HepG2 (cell line): ENCODE measurements at regions not wholly inside any gene's neighbourhood (a gene's known extent, or its start where the extent isn't known, plus 50 kb on each side); places are given as distances from the start of the nearest gene placed in this dataset.

Experiments
- ELF1 ChIP-seq: sonication (generic); formaldehyde crosslinking; IDR thresholded peaks from 2 replicates; pipeline ENCODE4 v1.4.0; 2020; ENCODE audit warnings: missing genetic modification reagents
- FOXP1 ChIP-seq, 2 experiments: fragments of 450-650 bp in 1 of 2; IDR thresholded peaks; 2 replicates each; pipeline ENCODE4 v1.6.1; 2017 to 2018; ENCODE audit warnings: antibody characterized with exemption in 1 of 2
- HOXA5 ChIP-seq: sonication (generic); formaldehyde crosslinking; IDR thresholded peaks from 2 replicates; pipeline ENCODE4 v1.4.0; 2020; ENCODE audit warnings: missing genetic modification reagents
- RFXAP ChIP-seq: sonication (generic); formaldehyde crosslinking; IDR thresholded peaks from 2 replicates; pipeline ENCODE4 v1.4.0; 2020; ENCODE audit warnings: missing genetic modification reagents, borderline replicate concordance
- RXRB ChIP-seq: IDR thresholded peaks from 2 replicates; pipeline ENCODE4 v1.6.1; 2016; ENCODE audit warnings: borderline replicate concordance, missing genetic modification reagents, missing compliant biosample characterization
- SAFB2 ChIP-seq: sonication (generic); formaldehyde crosslinking; IDR thresholded peaks from 2 replicates; pipeline ENCODE4 v1.5.1; 2020; ENCODE audit warnings: missing genetic modification reagents, low read depth, mild to moderate bottlenecking, borderline replicate concordance
- SIX1 ChIP-seq: sonication (generic); formaldehyde crosslinking; IDR thresholded peaks from 2 replicates; pipeline ENCODE4 v1.4.0; 2020; ENCODE audit warnings: missing genetic modification reagents, borderline replicate concordance
- SP5 ChIP-seq: IDR thresholded peaks from 2 replicates; pipeline ENCODE4 v1.6.1; 2016; ENCODE audit warnings: low read depth, borderline replicate concordance
- TAF1 ChIP-seq: sonication (generic); formaldehyde crosslinking; IDR thresholded peaks from 2 replicates; pipeline ENCODE4 v1.4.0; 2020; ENCODE audit warnings: missing genetic modification reagents
- TAF15 ChIP-seq: fragments of 200-400 bp; formaldehyde crosslinking; IDR thresholded peaks from one replicate; pipeline ENCODE4 v1.6.1; 2018; ENCODE audit warnings: mild to moderate bottlenecking, low read depth, low read length; ENCODE audit not compliant: poor library complexity, severe bottlenecking
- YEATS4 ChIP-seq: sonication (generic); formaldehyde crosslinking; IDR thresholded peaks from 2 replicates; pipeline ENCODE4 v1.4.0; 2020; ENCODE audit warnings: missing genetic modification reagents, borderline replicate concordance
- ZBTB26 ChIP-seq: IDR thresholded peaks from 2 replicates; pipeline ENCODE4 v1.6.1; 2016; ENCODE audit warnings: missing compliant biosample characterization, missing genetic modification reagents, borderline replicate concordance
- ZKSCAN8 ChIP-seq: IDR thresholded peaks from 2 replicates; pipeline ENCODE4 v1.6.1; 2016; ENCODE audit warnings: borderline replicate concordance, missing genetic modification reagents, missing compliant biosample characterization
- ZNF343 ChIP-seq: sonication (generic); formaldehyde crosslinking; IDR thresholded peaks from 2 replicates; pipeline ENCODE4 v1.4.0; 2020; ENCODE audit warnings: mild to moderate bottlenecking, missing genetic modification reagents
- ZNF407 ChIP-seq: sonication (generic); formaldehyde crosslinking; IDR thresholded peaks from one replicate; pipeline ENCODE4 v1.5.1; 2020; ENCODE audit warnings: mild to moderate bottlenecking, missing genetic modification reagents; ENCODE audit errors: not compliant biosample characterization
- ZNF496 ChIP-seq: sonication (generic); formaldehyde crosslinking; IDR thresholded peaks from 2 replicates; pipeline ENCODE4 v1.8.1; 2023; ENCODE audit warnings: mild to moderate bottlenecking, moderate library complexity, missing genetic modification reagents; ENCODE audit not compliant: insufficient replicate concordance
- ZNF562 ChIP-seq: sonication (generic); formaldehyde crosslinking; IDR thresholded peaks from 2 replicates; pipeline ENCODE4 v1.8.0; 2022; ENCODE audit warnings: missing genetic modification reagents, borderline replicate concordance
- ZNF878 ChIP-seq: sonication (generic); formaldehyde crosslinking; IDR thresholded peaks from 2 replicates; pipeline ENCODE4 v1.8.1; 2023; ENCODE audit warnings: mild to moderate bottlenecking, missing genetic modification reagents, moderate library complexity
- ZNF883 ChIP-seq: sonication (generic); formaldehyde crosslinking; IDR thresholded peaks from 2 replicates; pipeline ENCODE4 v1.5.1; 2020; ENCODE audit warnings: mild to moderate bottlenecking, missing genetic modification reagents; ENCODE audit errors: not compliant biosample characterization

- no peak for TF ChIP-seq HOXA5 (CRISPR knock-in tag)
- TF ChIP-seq SIX1 (CRISPR knock-in tag), result 0 out of 2 replicates have a peak, but pooled peaks have one; percentile 48
- TF ChIP-seq TAF1 (CRISPR knock-in tag), result peak; percentile 27; the same call in 1 of the 2 replicates
- no peak for TF ChIP-seq ZNF562 (CRISPR knock-in tag)
- TF ChIP-seq TAF15, result no peak
- TF ChIP-seq ZBTB26 (CRISPR knock-in tag), result peak; percentile 85
- 0 out of 2 replicates have a peak, but pooled peaks have one; percentile 7 for TF ChIP-seq SP5
- 0 out of 2 replicates have a peak, but pooled peaks have one; percentile 70 for TF ChIP-seq RFXAP (CRISPR knock-in tag)
- peak; percentile 22 for TF ChIP-seq ZNF883
- no peak for TF ChIP-seq ZNF496 (CRISPR knock-in tag)
- no peak for TF ChIP-seq SAFB2
- TF ChIP-seq YEATS4 (CRISPR knock-in tag), result peak; percentile 82
- TF ChIP-seq ZKSCAN8 (CRISPR knock-in tag), result peak; percentile 22; the same call in 1 of the 2 replicates
- no peak for TF ChIP-seq ZNF343
- no peak for TF ChIP-seq ZNF407
- TF ChIP-seq ELF1 (CRISPR knock-in tag), result 0 out of 2 replicates have a peak, but pooled peaks have one; percentile 19
- peak; percentile 82 for TF ChIP-seq RXRB (CRISPR knock-in tag)
- TF ChIP-seq ZNF878 (CRISPR knock-in tag), result 0 out of 2 replicates have a peak, but pooled peaks have one; percentile 47
- TF ChIP-seq FOXP1 (IDR thresholded peaks at IDR 0.05), result no peak
- peak; percentile 42 for TF ChIP-seq FOXP1 (CRISPR knock-in tag; IDR thresholded peaks at IDR 0.05)
Measured at GRCh38 chr13:26991508-26992181, 180.0 kb downstream of the USP12 start (continued).
